ENCODE measurements at regions not wholly inside any gene's neighbourhood (a gene's known extent, or its start where the extent isn't known, plus 50 kb on each side); places are given as distances from the start of the nearest gene placed in this dataset.

GRCh38 chr1:195939844-195940243 lies 668.4 kb downstream of the KCNT2 start:
- no peak for ATAC-seq (ENCODE audit: insufficient number of reproducible peaks, low FRiP score, low read depth)
- H3K36me3 ChIP-seq: no peaks in the 10 kb centered on the region
- no peaks in the 10 kb centered on the region for H3K27me3 ChIP-seq (replicated peaks; ENCODE audit: insufficient read depth)
- no peak for TF ChIP-seq CTCF (IDR thresholded peaks at IDR 0.05)
- H3K4me3 ChIP-seq: no peak overlapping the region
- H3K4me1 ChIP-seq (ENCODE audit: control insufficient read depth in 1 of 2, low read depth in 2 of 2): no peaks in the 10 kb centered on the region
- DNase-seq (ENCODE audit: low spot score): no peak
- H3K9me3 ChIP-seq: no peaks in the 10 kb centered on the region
- H3K27ac ChIP-seq: no peak overlapping the region

GRCh38 chr1:195934817-195935553 lies 673.3 kb downstream of the KCNT2 start:
- Histone ChIP-seq H3K27ac (no peak overlapping the region), H3K27me3 (replicated peaks; ENCODE audit: insufficient read depth) (no peaks in the 10 kb centered on the region), H3K4me3 (no peak overlapping the region), H3K4me1 (ENCODE audit: control insufficient read depth in 1 of 2, low read depth in 2 of 2) (no peaks in the 10 kb centered on the region), H3K9me3 (no peaks in the 10 kb centered on the region), H3K36me3 (no peaks in the 10 kb centered on the region)
- no peak for ATAC-seq (ENCODE audit: insufficient number of reproducible peaks, low FRiP score, low read depth)
- no peak for TF ChIP-seq CTCF (IDR thresholded peaks at IDR 0.05)
- no peak for DNase-seq (ENCODE audit: low spot score)

- ATAC-seq (ENCODE audit: insufficient number of reproducible peaks, low FRiP score, low read depth) (no peak), DNase-seq (ENCODE audit: low spot score) (no peak)
- no peaks in the 10 kb centered on the region for H3K9me3 ChIP-seq
- no peaks in the 10 kb centered on the region for H3K4me1 ChIP-seq (ENCODE audit: control insufficient read depth in 1 of 2, low read depth in 2 of 2)
- no peak overlapping the region for H3K4me3 ChIP-seq
- no peak for TF ChIP-seq CTCF (IDR thresholded peaks at IDR 0.05)
- no peak overlapping the region for H3K27ac ChIP-seq
- H3K27me3 ChIP-seq (replicated peaks; ENCODE audit: insufficient read depth): no peaks in the 10 kb centered on the region
- H3K36me3 ChIP-seq: no peaks in the 10 kb centered on the region
These were observed 674.4 kb downstream of the KCNT2 start for GRCh38 chr1:195933835-195934234.

- H3K36me3 ChIP-seq: no peaks in the 10 kb centered on the region
- no peak overlapping the region for H3K4me3 ChIP-seq
- H3K9me3 ChIP-seq: peaks cover 10% of the 10 kb centered on the region
- TF ChIP-seq CTCF (IDR thresholded peaks at IDR 0.05): no peak
- H3K4me1 ChIP-seq (ENCODE audit: control insufficient read depth in 1 of 2, low read depth in 2 of 2): no peaks in the 10 kb centered on the region
- DNase-seq (ENCODE audit: low spot score) (no peak), ATAC-seq (ENCODE audit: insufficient number of reproducible peaks, low FRiP score, low read depth) (no peak)
- no peaks in the 10 kb centered on the region for H3K27me3 ChIP-seq (replicated peaks; ENCODE audit: insufficient read depth)
- H3K27ac ChIP-seq: no peak overlapping the region
These were observed 692.4 kb downstream of the KCNT2 start for GRCh38 chr1:195915826-195916225.

GRCh38 chr1:195909061-195909460 lies 699.2 kb downstream of the KCNT2 start:
- no peak for TF ChIP-seq CTCF (IDR thresholded peaks at IDR 0.05)
- DNase-seq (ENCODE audit: low spot score) (no peak), ATAC-seq (ENCODE audit: insufficient number of reproducible peaks, low FRiP score, low read depth) (no peak)
- Histone ChIP-seq H3K36me3 (no peaks in the 10 kb centered on the region), H3K27ac (no peak overlapping the region), H3K27me3 (replicated peaks; ENCODE audit: insufficient read depth) (no peaks in the 10 kb centered on the region), H3K4me1 (ENCODE audit: control insufficient read depth in 1 of 2, low read depth in 2 of 2) (no peaks in the 10 kb centered on the region), H3K4me3 (no peak overlapping the region), H3K9me3 (no peaks in the 10 kb centered on the region)
